Kidney capillary endothelial cell (primary cell): ENCODE measurements at regions not wholly inside any gene's neighbourhood (a gene's known extent, or its start where the extent isn't known, plus 50 kb on each side); places are given as distances from the start of the nearest gene placed in this dataset.
"Not testable (repeated sequence)": the region's sequence is repeated elsewhere in the genome, so short reads cannot be mapped to it uniquely, and the experiment has no call there.

Source experiments
- DNase-seq: peaks from one replicate; pipeline ENCODE4 v3.0.0-alpha.2; 2018; ENCODE audit warnings: low spot score

DNA sequence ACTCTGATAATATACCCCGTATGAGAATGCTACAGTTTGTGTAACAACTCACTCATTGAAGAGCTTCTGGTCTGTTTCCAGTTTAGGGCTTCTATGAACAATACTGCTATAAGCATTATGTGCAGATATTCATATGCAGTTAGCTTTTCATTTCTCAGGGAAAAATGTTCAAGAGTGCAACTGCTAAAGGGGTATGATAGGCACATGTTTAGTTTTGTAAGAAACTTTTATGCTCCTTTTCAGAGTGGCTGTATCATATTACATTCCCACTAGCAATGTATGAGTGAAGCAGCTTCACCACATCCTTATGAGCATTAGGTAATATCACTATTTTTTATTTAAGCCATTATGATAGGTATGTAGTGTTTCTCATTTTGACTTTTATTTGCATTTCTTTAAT is 182.6 kb upstream of the CXCL12 start:
- DNase-seq = no peak

DNA sequence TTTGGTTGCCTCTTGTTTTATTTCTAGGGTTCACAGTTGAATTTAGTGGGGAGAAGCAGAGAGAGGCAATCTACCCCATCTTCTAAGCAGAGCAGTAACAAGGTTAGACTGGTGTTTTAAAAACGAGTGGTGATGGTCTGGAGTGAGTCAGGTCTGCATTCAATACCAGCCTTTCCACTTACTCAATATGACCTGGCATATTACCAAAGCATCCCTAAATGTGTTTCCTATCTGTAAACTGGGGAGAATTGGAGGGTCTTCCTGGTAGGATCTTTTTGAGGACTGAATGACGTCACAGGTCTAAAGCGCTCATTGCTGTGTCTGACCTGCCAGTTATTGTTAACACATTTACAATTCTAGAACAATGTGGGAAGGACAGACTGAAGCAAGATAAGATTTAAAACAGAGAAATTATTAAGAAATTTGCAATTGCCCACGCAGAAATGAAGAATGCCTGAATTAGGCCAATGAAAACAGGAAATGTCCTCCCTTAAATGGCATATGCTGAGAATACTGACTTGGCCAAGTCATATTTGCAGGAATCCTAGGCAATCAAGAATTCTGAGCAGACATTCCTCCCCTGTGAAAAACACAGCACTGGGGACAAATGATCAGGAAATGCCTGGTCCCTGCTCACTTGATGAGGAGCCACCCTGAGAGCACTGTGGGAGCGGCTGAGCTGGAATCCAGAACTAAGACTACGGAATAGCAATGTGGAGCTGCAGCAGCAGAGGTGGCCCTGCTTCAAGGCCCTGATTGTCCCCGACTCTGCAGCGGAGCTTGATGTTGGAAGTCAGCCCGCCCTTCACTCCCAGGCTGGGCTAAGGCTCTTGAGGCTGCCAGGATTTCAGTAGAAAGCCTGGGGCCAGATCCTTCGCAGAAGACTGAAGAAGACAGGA is 184.5 kb upstream of the CXCL12 start:
- DNase-seq = no peak

DNA sequence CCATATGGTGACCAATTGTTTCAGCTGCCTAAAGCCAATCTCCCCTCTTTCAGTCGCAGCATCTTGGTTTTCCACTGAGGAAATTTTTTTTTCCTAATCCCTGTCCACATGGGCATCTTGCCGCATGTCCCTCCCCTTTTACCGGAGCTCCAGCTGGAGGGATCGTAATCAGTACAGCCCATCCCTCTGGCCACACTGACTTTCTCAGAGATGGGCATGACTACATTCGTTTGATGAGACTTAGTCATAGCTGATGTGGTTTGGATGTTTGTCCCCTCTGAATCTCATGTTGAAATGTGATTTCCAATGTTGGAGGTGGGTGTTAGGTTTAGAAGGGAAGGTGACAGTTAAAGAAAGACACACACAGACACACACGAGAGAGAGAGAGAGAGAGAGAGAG is 186.8 kb upstream of the CXCL12 start:
- no peak for DNase-seq

DNA sequence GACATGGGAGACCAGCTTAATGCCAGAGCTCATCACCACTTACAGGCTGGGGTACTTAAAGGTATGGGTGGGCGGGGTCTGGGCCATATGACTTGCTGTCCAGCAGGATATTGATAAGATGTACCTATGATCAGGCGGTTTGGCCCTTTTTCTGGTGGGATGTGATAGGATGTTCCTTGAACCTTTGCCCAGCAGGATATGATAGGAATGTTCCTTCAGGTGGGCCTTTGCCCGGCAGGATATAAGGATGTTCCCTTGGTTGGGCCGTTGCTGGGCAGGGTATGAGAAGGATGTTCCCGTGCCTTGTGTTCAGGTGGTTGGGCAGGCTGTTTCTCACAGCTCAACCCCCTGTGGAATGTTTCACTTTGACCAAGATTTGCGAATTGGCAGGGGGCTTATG is 187.2 kb upstream of the CXCL12 start:
- no peak for DNase-seq

DNA sequence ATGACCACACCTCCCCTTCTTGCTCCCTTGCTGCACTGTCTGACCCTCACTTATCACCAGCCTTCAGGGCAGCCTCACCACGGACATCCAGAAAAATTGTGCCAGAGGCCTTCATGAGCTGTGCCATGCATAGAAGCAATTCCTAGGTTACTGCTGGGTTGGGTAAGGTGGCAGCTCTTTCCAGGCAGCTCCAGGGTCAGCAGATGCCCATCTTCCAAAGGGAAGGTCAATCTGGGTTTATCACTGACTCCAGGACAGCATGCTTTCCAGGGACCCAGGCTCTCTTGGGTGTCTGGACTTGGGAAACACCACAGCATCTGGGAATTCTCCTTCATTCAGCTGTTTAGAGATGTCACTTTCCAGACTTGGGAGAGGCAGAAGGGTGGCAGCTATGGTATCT is 188.9 kb upstream of the CXCL12 start:
- no peak for DNase-seq

DNA sequence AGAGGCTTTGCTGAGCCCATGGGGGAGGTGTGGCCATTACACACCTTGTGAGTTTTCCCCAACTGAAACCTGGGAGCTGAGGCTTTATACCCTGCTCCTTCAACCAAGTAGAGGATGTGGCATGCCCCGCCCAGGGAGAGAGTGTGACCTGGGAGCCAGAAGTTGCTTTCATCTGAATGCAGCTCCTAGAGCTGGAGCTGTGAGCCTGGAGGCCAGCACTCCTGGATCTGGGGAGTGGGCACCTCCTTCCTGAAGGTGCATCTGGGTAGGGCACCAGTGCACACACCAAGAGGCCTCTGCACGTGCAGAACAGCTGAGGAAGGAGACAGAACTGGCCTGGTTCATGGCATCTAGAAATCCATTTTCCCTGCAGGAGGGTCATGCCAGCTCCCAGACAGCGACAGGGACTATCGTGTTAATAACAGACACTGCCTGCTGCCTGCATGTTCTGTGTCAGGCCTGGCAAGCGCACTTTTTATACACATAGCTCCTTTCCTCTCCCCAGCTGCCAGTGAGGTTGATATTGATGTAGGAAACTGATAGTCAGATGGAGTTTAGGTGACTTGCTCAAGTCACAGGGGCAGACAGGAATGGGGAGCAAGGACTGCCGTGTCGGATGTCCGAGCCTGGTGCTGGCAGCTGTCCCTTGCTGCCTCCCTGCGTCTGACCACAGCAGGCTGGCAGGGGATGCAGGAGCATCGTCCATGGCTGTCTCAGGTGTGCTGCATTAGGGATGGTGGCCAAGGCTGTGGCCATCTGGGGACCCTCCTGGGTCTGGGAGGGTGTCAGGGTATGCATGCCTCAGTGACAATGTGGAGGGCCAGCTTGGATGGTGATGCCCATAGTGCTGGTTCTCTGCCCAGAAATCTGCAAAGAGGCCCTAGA is 189.9 kb upstream of the CXCL12 start:
- no peak for DNase-seq

DNA sequence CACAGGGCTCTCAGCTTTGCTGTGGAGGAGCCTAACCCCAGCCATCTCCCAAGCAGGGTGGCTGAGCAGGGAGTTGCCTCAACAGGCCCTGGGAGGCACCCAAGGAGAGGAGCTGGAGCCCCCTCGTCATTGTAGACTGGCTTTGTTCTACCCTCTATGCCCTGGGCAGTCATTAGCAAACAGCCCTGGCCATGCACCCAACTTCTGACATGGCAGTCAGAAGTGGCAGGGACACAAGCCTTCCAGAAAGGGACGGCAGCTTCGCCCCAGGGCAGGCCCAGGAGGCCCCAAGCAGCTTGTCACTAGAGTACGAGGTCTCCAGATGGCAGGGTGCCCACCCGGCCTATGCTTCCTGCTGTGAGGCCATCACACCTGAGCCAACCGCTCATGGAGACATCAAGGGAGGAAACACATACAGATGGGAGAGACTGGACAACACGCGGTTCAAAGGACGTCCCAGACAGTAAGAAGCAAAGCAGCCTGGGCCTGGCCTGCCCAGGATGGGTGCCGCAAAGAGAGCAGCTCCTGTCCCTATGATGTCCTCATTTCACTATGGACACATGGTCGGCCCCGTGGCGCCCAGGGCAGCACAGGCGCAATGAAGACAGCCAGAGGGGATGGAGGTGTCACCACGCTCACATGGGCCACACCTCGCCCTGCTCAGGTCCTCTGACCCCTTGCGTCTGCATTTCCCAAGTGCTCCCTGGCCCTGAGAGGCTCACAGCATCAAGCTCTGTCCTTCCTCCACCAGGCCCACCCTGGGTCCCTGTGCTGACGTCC is 190.9 kb upstream of the CXCL12 start:
- DNase-seq = no peak

DNA sequence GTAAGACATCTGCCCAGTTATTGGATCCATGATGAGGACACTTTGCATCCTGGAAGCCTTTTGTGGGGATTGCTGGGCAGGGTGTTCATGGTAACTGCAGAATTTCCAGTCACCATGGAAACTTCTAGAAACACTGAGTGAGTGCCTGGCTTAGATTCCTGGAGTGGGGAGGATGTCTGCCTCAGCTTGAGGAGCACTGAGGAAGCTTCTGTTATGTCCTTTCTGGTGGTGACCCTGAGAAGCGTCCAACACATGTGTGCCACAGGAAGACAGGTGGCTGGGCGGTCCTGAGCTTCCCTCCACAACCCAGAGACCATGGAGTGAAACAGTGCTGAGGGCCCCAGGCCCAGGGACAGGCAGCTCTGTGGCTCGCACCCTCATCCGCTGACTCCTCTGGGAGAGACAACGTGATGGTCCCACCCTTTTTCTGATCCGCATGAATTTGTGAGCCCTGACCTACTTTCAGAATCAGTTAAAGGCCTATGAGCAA is 191.8 kb upstream of the CXCL12 start:
- no peak for DNase-seq

DNA sequence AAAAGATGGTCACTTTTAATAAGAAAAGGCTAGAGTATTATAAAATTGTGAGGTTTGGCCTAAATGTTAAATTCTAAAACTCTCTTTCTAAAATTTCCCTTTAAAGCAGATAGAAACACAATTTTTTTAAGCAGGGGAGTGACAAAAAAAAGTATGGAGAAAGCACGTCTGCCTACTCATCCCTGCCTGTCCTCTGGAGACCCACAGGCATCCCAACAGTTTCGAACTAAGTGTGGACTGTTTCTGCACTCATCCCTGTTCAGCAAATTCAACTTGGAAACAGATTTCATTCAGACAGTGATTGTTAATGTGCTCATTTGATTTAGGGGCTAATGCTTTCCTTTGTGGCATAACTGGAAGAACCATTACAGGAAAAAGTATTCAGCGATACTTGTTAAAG is 192.6 kb upstream of the CXCL12 start:
- no peak for DNase-seq

DNA sequence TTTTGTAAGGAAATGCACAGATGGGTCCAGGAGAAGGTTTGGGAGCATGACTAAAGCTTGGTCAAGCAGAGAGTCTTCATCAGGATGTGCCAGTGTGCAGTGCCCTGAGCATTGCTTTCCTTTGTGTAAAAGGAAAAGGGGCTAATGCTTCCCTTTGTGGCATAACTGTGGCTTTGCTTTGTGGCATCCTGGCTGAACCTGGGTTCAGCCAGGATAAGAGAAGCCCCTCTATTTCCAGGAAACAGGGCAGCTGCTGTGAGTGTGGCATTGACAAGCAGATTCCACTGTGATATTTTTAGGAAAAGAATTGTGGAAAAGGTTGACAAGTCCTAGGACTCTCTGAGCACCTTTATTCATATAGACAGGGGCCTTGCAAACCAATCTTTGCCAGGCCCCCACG is 193.4 kb upstream of the CXCL12 start:
- DNase-seq = no peak

DNA sequence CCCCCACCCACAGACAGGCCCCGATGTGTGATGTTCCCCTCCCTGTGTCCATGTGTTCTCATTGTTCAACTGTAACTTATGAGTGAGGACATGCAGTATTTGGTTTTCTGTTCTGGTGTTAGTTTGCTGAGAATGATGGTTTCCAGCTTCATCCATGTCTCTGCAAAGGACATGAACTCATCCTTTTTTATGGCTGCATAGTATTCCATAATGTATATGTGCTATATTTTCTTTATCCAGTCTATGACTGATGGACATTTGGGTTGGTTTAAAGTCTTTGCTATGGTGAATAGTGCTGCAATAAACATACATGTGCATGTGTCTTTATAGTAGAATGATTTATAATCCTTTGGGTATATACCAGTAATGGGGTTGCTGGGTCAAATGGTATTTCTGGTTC is 194.1 kb upstream of the CXCL12 start:
- DNase-seq = not testable (repeated sequence)

DNA sequence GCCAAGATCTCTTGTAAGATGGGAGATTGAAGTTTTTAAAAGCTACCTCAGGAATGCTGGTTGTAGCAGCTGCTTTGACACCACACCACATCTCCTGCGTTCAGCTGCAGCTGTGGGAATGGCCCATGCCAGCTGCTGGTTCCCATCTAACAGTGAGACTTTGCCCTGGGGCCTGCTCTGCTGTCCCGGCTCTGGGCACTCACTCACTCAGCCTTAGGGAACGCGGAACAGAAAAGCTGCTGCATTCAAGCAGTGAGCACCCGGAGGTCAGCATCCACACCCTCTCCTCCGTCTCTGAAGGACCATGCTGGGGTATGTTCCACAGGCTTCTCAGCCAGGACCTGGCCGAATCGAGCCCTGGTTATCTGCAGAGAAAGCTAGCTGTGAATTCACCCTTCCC is 197.1 kb upstream of the CXCL12 start:
- no peak for DNase-seq

DNA sequence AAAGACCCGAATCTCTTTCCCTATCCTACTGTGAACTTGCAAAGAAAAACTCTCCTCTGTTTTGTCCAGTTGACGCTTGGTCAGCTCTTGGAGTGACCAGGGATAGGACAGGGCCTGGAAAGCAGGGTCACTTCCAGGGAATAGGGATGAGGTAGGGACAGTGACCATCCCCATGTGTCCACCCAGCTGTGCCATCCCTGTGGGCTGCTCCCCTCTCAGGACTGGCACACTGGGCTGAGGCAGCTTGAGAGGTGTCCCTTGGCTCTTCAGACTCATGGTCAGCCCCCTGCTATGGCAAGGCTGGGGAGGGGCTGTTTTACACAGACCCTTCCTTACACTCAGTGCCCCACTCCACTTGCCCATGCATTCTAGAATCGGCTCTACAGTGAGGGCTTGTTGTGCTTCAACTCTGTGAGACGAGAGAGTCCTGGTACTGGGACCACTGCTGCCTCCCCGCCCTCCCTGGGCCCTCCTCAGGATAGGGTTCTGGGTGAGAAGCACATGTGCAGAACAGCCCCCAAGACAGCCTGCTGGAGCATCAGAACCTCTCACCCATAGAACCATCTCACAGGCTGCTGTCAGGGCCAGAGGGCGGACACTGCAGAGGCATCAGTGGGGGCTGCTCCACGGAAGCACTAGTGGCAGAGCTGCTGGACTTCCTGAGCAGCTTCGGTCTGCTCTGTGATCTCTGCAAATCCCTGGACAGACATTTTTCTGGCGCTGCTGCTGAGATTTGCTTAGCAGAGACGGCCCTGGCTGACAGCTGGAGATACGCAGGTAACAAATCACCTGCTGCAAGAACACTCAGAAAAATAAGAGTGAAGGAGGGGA is 202.8 kb upstream of the CXCL12 start:
- no peak for DNase-seq

DNA sequence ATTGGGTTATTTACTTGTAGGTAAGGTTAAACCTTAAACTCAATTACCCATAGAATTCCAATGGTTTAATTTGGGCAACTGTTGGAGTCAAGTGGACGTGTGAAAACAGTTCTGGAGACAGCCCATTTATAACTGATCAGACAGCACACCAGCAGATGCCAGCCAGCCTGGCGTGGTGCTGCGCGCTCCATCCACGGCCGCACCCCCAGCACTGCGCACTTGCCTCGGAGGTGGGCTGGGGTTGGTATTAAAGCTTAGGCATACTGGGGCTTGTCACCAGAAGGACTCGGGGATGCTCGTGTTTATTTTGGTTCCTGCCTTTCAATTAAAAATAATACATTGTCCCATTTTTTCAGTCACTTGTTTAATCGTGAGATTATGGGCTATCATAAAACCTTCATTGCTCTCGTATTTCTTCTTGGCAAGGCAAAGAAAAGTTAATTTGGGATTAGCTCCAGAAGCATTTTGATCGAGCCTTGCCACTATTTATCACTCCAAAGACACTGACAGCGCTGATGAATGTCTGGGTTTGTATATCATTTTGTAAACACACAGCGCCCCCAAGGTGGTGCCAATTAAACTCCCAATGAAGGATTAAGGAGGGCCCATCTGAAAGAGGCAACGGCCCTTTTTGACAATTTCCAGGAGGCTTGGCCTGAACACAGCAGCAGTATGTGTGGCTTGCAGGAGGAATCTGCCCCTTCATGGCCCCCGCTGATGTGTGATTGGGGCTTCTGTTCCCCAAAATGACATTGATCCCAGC is 204.5 kb upstream of the CXCL12 start:
- DNase-seq = no peak

DNA sequence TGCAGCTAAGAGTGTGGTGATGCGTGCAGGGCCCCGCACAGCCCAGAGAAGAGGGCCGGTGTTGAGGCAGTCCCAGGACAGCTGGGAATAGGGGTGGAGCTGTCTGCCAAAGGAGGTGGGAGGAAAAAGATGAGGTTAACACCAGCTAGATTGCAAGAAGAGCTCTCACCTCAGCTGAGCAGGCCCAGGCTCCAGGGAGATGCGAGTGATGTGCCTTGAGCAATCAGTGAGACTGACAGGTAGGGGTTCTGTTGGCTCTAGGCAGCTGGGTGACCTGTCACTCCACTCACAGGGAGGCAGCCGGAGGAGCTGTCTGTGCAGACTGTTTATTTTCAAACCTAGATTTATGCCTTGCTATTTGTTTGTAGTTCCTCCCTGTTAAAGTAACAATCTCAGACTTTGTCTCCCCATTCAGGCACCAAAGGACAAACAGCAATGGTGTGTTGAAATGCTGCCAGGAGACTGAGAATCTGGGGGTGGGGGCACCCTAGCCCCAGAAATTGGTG is 205.1 kb upstream of the CXCL12 start:
- no peak for DNase-seq

DNA sequence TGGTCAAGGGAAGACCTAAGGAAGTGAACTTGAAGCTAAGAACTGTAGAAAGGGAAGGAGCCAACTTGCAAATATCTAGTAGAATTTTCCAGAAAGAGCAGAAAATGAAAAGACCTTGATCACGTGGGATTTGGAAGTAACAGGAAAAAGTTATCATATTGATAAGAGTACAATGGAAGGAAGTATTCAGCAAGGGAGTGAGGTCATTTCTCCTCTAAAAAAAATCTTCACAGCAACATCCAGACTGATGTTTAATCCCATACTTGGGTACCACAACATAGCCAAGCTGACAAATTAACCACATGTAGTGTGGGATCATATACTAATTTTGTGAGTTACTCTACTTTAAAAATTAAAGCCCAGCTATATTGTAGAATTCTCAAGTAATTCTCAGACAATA is 207.0 kb upstream of the CXCL12 start:
- no peak for DNase-seq

DNA sequence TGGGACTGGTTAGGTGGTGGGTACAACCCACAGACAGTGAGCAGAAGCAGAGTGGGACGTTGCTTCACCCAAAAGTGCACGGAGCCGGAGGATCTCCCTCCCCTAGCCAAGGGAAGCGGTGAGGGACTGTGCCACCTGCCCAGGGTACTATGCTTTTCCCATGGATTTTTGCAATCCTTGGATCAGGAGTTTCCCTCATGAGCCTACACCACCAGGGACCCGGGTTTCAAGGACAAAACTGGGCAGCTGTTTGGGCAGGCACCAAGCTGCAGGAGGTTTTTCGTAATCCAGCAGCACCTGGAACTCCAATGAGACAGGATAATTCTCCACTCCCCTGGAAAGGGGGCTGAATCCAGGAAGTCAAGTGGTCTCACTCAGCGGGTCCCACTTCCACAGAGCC is 209.1 kb upstream of the CXCL12 start:
- no peak for DNase-seq

DNA sequence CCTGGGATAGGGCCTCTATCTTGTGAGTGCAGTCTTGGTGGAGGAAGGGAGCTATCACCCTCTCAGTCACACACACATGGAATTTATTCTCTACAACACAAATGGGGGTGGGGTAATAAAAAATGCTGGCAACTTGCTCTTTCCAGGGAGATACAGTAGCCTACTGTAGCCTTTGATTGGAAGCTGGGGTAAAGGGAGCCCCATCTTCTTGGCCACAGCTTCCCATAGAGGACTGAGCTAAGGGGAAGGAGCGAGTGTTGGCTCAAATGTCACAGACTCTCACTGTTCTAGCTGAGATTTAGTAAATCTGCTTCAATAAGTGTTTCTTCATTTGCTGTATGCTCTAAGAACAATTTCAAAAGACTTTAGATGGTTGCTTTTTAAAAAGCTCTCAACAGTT is 222.2 kb upstream of the CXCL12 start:
- no peak for DNase-seq

DNA sequence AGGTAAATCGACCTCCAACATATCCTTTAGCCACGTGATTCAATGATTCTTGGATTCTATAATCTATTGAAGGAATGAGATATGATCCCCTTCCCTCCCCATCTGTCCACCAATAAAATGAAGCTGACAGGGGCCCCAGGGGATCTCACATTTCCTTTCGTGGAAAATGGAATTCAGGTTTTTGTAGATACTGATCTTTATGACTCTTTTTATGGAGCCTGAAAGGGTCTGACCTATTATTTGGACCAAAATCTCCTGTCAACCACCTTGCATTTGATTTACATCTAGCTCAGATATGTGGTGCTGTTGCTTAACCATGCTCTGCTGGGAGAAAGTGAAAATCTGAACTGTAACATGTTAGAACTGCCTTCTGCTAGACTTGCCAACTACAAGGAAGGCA is 234.0 kb upstream of the CXCL12 start:
- DNase-seq = no peak

DNA sequence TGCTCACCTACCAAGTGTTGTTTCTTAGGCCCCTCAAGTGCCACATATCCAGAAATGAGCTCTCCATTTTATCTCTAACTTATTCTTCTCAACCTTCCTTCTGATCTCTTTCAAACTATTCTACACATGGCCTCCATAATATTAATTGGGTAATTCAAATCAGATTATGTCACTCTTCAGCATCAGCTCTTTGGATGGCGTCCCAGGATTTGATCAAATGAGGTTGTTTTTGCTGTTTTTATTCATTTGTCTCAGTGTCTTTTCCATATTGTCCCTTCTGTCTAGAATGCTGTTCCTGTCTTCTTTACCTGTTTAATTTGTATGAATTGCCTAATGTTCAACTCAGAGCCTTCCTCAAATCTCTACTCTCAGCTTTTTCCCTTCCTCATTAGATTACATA is 234.6 kb upstream of the CXCL12 start:
- no peak for DNase-seq
